OCI-LY1 (cell line): ENCODE measurements at regions not wholly inside any gene's neighbourhood (a gene's known extent, or its start where the extent isn't known, plus 50 kb on each side); places are given as distances from the start of the nearest gene placed in this dataset.

Experiments used
- EZH2 ChIP-seq: fragments of 200-600 bp; sonication (generic), shearing (Covaris generic); IDR thresholded peaks from 2 replicates; pipeline ENCODE4 v1.8.0; 2017; ENCODE audit warnings: borderline replicate concordance, mixed run types, mild to moderate bottlenecking, antibody characterized with exemption, low read length, moderate library complexity, mixed read lengths
- TF ChIP-seq, protein P1 (sequence below): fragments of 200-600 bp; sonication (generic), shearing (Covaris generic); IDR thresholded peaks from 2 replicates; pipeline ENCODE4 v1.5.1; 2017; ENCODE audit warnings: mild to moderate bottlenecking, antibody characterized with exemption, low read length, moderate library complexity, mixed read lengths

DNA sequence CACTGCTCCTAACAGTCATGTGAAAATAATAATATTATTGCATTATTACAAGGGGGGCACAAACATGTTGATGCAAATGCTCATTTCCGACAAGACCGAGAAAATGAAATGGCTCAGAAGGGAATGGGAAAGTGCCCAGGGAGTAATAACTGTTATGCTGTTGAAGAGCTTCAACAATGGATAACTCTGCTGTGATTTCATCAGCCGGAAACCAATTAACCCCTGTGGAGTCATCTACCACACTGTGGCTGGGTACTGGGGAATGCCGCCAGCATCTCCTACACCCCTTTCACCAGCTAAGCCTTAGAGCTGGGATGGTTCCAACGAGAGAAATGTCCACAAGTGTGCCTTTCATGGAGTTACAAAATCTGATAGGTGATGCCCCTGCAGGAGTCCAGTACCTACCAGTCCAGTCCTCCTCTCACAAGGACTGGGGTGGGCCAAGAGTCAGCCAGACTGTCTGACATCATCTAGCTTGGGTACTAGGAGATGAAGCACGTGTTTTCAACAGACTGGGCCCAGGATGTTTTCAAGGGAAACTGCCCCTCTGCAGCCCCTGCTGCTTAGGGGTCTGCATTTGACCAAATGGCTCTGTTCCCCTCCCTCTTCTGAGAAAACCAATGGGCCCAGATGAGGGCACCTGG is 509.3 kb upstream of the CCDC196 start:
- TF ChIP-seq, protein P1, sequence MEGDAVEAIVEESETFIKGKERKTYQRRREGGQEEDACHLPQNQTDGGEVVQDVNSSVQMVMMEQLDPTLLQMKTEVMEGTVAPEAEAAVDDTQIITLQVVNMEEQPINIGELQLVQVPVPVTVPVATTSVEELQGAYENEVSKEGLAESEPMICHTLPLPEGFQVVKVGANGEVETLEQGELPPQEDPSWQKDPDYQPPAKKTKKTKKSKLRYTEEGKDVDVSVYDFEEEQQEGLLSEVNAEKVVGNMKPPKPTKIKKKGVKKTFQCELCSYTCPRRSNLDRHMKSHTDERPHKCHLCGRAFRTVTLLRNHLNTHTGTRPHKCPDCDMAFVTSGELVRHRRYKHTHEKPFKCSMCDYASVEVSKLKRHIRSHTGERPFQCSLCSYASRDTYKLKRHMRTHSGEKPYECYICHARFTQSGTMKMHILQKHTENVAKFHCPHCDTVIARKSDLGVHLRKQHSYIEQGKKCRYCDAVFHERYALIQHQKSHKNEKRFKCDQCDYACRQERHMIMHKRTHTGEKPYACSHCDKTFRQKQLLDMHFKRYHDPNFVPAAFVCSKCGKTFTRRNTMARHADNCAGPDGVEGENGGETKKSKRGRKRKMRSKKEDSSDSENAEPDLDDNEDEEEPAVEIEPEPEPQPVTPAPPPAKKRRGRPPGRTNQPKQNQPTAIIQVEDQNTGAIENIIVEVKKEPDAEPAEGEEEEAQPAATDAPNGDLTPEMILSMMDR: no peak
- no peak for TF ChIP-seq EZH2
